ENCODE measurements at regions not wholly inside any gene's neighbourhood (a gene's known extent, or its start where the extent isn't known, plus 50 kb on each side); places are given as distances from the start of the nearest gene placed in this dataset.

- DNase-seq: no peak
Measured at GRCh38 chr21:37967036-37967435, 50.8 kb upstream of the KCNJ6 start.

- no peak for DNase-seq
Measured at GRCh38 chr21:37968744-37969143, 52.5 kb upstream of the KCNJ6 start.

GRCh38 chr21:37970548-37970947 is 54.3 kb upstream of the KCNJ6 start:
- DNase-seq: no peak

GRCh38 chr21:37971390-37971950 is 55.2 kb upstream of the KCNJ6 start:
- DNase-seq: no peak

- no peak for DNase-seq
Measured at GRCh38 chr21:37974081-37974480, 57.8 kb upstream of the KCNJ6 start.

- no peak for DNase-seq
Measured at GRCh38 chr21:37982496-37983318, 66.5 kb upstream of the KCNJ6 start.

GRCh38 chr21:37983336-37984095 is 67.3 kb upstream of the KCNJ6 start:
- DNase-seq: no peak

- DNase-seq: no peak
Measured at GRCh38 chr21:37984416-37984815, 68.2 kb upstream of the KCNJ6 start.

GRCh38 chr21:37986000-37986399 is 69.7 kb upstream of the KCNJ6 start:
- no peak for DNase-seq

- no peak for DNase-seq
Measured at GRCh38 chr21:37986751-37987399, 70.6 kb upstream of the KCNJ6 start.

- DNase-seq: no peak
Measured at GRCh38 chr21:37987668-37988067, 71.4 kb upstream of the KCNJ6 start.

GRCh38 chr21:37993071-37993470 is 76.8 kb upstream of the KCNJ6 start:
- DNase-seq: no peak

GRCh38 chr21:37994211-37994610 is 78.0 kb upstream of the KCNJ6 start:
- DNase-seq: no peak

- DNase-seq: no peak
Measured at GRCh38 chr21:38012672-38013071, 96.4 kb upstream of the KCNJ6 start.

GRCh38 chr21:38013741-38014140 is 97.5 kb upstream of the KCNJ6 start:
- DNase-seq: no peak

- DNase-seq: no peak
Measured at GRCh38 chr21:38014298-38014697, 98.0 kb upstream of the KCNJ6 start.

GRCh38 chr21:38027901-38028498 is 111.7 kb upstream of the KCNJ6 start:
- DNase-seq: no peak

GRCh38 chr21:38032082-38032801 is 116.0 kb upstream of the KCNJ6 start:
- DNase-seq: no peak

- DNase-seq: no peak
Measured at GRCh38 chr21:38036016-38036415, 119.8 kb upstream of the KCNJ6 start.

- no peak for DNase-seq
Measured at GRCh38 chr21:38037416-38037815, 121.2 kb upstream of the KCNJ6 start.

- DNase-seq: no peak
Measured at GRCh38 chr21:38039369-38039768, 123.1 kb upstream of the KCNJ6 start.

GRCh38 chr21:38039841-38040240 is 123.6 kb upstream of the KCNJ6 start:
- no peak for DNase-seq

Data from stimulated activated CD8-positive, alpha-beta memory T cell treated with anti-CD3 and anti-CD28 coated beads, Interleukin-4, amount 100 ng/mL, for 48 hours (primary cell).